ENCODE measurements at regions not wholly inside any gene's neighbourhood (a gene's known extent, or its start where the extent isn't known, plus 50 kb on each side); places are given as distances from the start of the nearest gene placed in this dataset.

DNA sequence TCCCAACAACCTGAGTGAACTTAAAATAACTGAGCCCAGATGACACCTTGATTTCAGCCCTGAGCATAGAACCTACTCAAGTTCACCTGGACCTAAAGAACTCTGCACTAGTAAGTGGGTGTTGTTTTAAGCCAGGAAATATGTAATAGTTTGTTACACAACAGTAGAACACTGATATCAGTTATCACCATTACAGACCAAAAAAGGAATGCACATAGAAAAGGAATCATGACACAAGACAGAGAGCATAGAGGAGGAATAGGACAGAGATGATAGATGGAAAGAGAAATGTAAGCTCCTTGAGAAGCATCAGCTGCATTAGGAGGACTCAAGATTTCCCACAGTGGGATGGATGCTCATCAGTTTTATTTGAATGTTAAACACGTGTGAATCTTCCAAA is 1096.9 kb upstream of the SEMA6A start:
- Histone ChIP-seq H3K9me1 (ENCODE audit: control insufficient read depth, extremely low read depth, insufficient read depth, low read length) (no peaks in the 10 kb centered on the region), H2AFZ (ENCODE audit: control insufficient read depth, low read length) (no peak overlapping the region)

DNA sequence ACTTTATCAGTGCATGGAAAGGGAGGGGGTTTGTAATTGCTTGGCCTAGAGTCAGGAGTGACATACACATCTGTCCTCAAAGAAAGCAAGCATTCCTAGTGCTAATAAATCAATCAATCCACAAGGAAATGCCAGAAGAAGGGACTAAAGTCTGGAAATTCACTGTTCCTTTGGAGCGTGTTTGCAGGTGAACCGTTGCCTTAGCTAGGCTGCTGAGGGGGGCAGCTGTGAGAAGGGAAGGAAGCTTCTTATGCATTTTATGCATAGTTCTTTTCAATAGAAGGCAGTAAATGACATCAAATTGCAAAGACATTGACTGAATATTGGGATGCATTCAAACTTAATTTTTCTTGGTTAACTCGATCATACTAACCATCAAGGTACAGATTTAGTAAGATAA is 1092.5 kb upstream of the SEMA6A start:
- no peak overlapping the region for H3K27ac ChIP-seq (ENCODE audit: control insufficient read depth, insufficient read depth, low read length)
- no peak overlapping the region for H3K4me3 ChIP-seq (ENCODE audit: control insufficient read depth in 2 of 3, extremely low read depth in 1 of 3, insufficient read depth in 2 of 3, low read depth in 1 of 3, low read length in 3 of 3)
- FAIRE-seq (no peak), DNase-seq (ENCODE audit: low read depth, low spot score) (no peak)
- H2AFZ ChIP-seq (ENCODE audit: control insufficient read depth, low read length), result no peak overlapping the region
- H3K79me2 ChIP-seq (ENCODE audit: control insufficient read depth, insufficient read depth, low read length), result no peaks in the 10 kb centered on the region
- no peaks in the 10 kb centered on the region for H3K9me1 ChIP-seq (ENCODE audit: control insufficient read depth, extremely low read depth, insufficient read depth, low read length)
- TF ChIP-seq, protein P1, sequence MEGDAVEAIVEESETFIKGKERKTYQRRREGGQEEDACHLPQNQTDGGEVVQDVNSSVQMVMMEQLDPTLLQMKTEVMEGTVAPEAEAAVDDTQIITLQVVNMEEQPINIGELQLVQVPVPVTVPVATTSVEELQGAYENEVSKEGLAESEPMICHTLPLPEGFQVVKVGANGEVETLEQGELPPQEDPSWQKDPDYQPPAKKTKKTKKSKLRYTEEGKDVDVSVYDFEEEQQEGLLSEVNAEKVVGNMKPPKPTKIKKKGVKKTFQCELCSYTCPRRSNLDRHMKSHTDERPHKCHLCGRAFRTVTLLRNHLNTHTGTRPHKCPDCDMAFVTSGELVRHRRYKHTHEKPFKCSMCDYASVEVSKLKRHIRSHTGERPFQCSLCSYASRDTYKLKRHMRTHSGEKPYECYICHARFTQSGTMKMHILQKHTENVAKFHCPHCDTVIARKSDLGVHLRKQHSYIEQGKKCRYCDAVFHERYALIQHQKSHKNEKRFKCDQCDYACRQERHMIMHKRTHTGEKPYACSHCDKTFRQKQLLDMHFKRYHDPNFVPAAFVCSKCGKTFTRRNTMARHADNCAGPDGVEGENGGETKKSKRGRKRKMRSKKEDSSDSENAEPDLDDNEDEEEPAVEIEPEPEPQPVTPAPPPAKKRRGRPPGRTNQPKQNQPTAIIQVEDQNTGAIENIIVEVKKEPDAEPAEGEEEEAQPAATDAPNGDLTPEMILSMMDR (optimal IDR thresholded peaks at IDR 0.05 in 1 of 3, IDR thresholded peaks at IDR 0.05 in 1 of 3, conservative IDR thresholded peaks at IDR 0.05 in 1 of 3; ENCODE audit: extremely low read depth in 1 of 3, insufficient read depth in 2 of 3, low read length in 3 of 3), result no peak
- no peak for TF ChIP-seq EZH2 (IDR thresholded peaks at IDR 0.05; ENCODE audit: low read length)
- no peaks in the 10 kb centered on the region for H3K4me1 ChIP-seq (ENCODE audit: control insufficient read depth, extremely low read depth, insufficient read depth, low read length)
- dilution Hi-C loops (cut with MboI; ENCODE audit: extremely low pct_ligation_motif_present, low sequenced_read_pairs), result no loop called here
- H4K20me1 ChIP-seq (ENCODE audit: control insufficient read depth, extremely low read depth, insufficient read depth, low read length), result no peaks in the 10 kb centered on the region
- no peaks in the 10 kb centered on the region for H3K36me3 ChIP-seq (ENCODE audit: control insufficient read depth in 2 of 2, extremely low read depth in 1 of 2, insufficient read depth in 2 of 2, low read length in 2 of 2)
- H3K9me3 ChIP-seq (ENCODE audit: control insufficient read depth, low read depth, low read length), result no peaks in the 10 kb centered on the region
- H3K9ac ChIP-seq (ENCODE audit: control insufficient read depth, extremely low read depth, insufficient read depth, low read length), result no peak overlapping the region
- H3K27me3 ChIP-seq (ENCODE audit: control insufficient read depth, extremely low read depth, insufficient read depth, low read length), result no peaks in the 10 kb centered on the region
- no peak overlapping the region for H3K4me2 ChIP-seq (ENCODE audit: control insufficient read depth, extremely low read depth, insufficient read depth, low read depth, low read length)

More for the DNA sequence above, 1096.9 kb upstream of the SEMA6A start:
- no peak for FAIRE-seq
- Histone ChIP-seq H3K9me3 (ENCODE audit: control insufficient read depth, low read depth, low read length) (no peaks in the 10 kb centered on the region), H3K9ac (ENCODE audit: control insufficient read depth, extremely low read depth, insufficient read depth, low read length) (no peak overlapping the region), H3K4me3 (ENCODE audit: control insufficient read depth in 2 of 3, extremely low read depth in 1 of 3, insufficient read depth in 2 of 3, low read depth in 1 of 3, low read length in 3 of 3) (no peak overlapping the region), H3K79me2 (ENCODE audit: control insufficient read depth, insufficient read depth, low read length) (no peaks in the 10 kb centered on the region), H3K36me3 (ENCODE audit: control insufficient read depth in 2 of 2, extremely low read depth in 1 of 2, insufficient read depth in 2 of 2, low read length in 2 of 2) (no peaks in the 10 kb centered on the region), H3K4me1 (ENCODE audit: control insufficient read depth, extremely low read depth, insufficient read depth, low read length) (no peaks in the 10 kb centered on the region), H4K20me1 (ENCODE audit: control insufficient read depth, extremely low read depth, insufficient read depth, low read length) (no peaks in the 10 kb centered on the region), H3K27me3 (ENCODE audit: control insufficient read depth, extremely low read depth, insufficient read depth, low read length) (no peaks in the 10 kb centered on the region), H3K27ac (ENCODE audit: control insufficient read depth, insufficient read depth, low read length) (no peak overlapping the region), H3K4me2 (ENCODE audit: control insufficient read depth, extremely low read depth, insufficient read depth, low read depth, low read length) (no peak overlapping the region)
- TF ChIP-seq, protein P1 (optimal IDR thresholded peaks at IDR 0.05 in 1 of 3, IDR thresholded peaks at IDR 0.05 in 1 of 3, conservative IDR thresholded peaks at IDR 0.05 in 1 of 3; ENCODE audit: extremely low read depth in 1 of 3, insufficient read depth in 2 of 3, low read length in 3 of 3), result no peak
- dilution Hi-C loops (cut with MboI; ENCODE audit: extremely low pct_ligation_motif_present, low sequenced_read_pairs), result no loop called here
- DNase-seq (ENCODE audit: low read depth, low spot score), result no peak

Data from keratinocyte (primary cell).